GM11168 (cell line): ENCODE measurements at regions not wholly inside any gene's neighbourhood (a gene's known extent, or its start where the extent isn't known, plus 50 kb on each side); places are given as distances from the start of the nearest gene placed in this dataset.
"Not testable (repeated sequence)": the region's sequence is repeated elsewhere in the genome, so short reads cannot be mapped to it uniquely, and the experiment has no call there.

Experiments
- in situ Hi-C: fragments of 300-500 bp; cut with MboI; formaldehyde crosslinking; loops from one replicate; pipeline ENCODE4 v1.12.0; 2022; ENCODE audit warnings: low sequenced_read_pairs; ENCODE audit not compliant: unreplicated experiment

- in situ Hi-C loops: loop anchor here (5.0 kb wide), 1 partner anchor 149 kb away; the partner anchor contains the start of gene NIBAN1
Measured at GRCh38 chr1:184823080-184823479, 68.4 kb upstream of the EDEM3 start.

GRCh38 chr1:184822267-184822666, 67.6 kb upstream of the EDEM3 start:
- in situ Hi-C loops: loop anchor here (5.0 kb wide), 1 partner anchor 150 kb away; the partner anchor contains the start of gene NIBAN1

DNA sequence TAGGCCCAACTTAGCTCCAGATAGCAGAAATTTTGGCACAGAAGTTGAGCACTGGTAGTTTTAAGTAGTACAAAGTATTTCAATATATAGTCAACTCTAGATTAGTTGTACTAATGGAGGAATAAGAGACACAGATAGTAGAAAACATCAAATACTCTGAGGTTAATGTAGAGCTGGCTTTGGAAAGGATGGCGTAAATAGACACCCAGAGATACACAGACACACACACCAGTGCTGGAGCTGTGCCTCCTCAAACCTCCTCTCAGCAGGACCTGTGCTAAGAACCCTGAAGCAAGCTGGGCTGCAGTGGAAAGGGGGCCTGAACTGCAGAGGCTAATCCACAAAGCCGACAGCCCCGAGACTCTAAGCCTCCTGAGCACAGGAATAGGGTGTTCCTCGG, 67.0 kb upstream of the EDEM3 start:
- in situ Hi-C loops: loop anchor here (5.0 kb wide), 1 partner anchor 151 kb away; the partner anchor contains the start of gene NIBAN1

- in situ Hi-C loops: loop anchor here (5.0 kb wide), 1 partner anchor 151 kb away; the partner anchor contains the start of gene NIBAN1
Measured at GRCh38 chr1:184820956-184821355, 66.3 kb upstream of the EDEM3 start.

DNA sequence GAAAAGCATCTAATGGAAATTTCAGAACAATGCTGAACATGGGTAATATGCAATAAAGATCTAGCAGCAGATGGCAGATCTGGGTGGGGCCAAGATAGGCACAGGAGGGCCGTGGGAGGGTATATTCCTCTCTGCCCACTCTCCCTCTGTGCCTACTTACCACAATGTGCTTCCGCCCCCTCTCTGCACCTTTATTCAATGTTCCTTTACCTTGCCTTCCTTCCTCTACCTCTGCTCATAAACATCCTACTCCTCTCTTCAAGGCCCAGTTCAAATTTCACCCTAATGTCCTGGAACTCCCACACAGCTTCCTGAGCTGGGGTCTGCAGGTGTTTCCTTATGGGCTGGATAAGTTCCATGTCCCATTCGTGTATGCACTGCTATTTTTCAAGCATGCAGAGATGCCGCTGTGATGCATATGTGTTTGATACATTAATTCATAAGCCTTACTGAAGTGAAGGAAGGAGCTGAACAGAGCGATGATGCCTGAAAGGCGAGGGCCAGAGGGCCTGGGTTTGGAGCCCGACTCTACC, 65.6 kb upstream of the EDEM3 start:
- in situ Hi-C loops: loop anchor here (5.0 kb wide), 1 partner anchor 152 kb away; the partner anchor contains the start of gene NIBAN1

- in situ Hi-C loops: no loop called here
Measured at GRCh38 chr1:184818646-184819045, 64.0 kb upstream of the EDEM3 start.

DNA sequence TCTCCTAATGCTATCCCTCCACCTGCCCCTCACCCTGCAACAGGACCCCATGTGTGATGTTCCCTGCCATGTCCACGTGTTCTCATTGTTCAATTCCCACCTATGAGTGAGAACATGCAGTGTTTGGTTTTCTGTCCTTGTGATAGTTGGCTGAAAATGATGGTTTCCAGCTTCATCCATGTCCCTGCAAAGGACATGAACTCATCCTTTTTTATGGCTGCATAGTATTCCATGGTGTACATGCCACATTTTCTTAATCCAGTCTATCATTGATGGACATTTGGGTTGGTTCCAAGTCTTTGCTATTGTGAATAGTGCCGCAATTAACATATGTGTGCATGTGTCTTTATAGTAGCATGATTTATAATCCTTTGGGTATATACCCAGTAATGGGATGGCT, 62.3 kb upstream of the EDEM3 start:
- in situ Hi-C loops: not testable (repeated sequence)

- in situ Hi-C loops: no loop called here
Measured at GRCh38 chr1:184813528-184814089, 59.0 kb upstream of the EDEM3 start.

DNA sequence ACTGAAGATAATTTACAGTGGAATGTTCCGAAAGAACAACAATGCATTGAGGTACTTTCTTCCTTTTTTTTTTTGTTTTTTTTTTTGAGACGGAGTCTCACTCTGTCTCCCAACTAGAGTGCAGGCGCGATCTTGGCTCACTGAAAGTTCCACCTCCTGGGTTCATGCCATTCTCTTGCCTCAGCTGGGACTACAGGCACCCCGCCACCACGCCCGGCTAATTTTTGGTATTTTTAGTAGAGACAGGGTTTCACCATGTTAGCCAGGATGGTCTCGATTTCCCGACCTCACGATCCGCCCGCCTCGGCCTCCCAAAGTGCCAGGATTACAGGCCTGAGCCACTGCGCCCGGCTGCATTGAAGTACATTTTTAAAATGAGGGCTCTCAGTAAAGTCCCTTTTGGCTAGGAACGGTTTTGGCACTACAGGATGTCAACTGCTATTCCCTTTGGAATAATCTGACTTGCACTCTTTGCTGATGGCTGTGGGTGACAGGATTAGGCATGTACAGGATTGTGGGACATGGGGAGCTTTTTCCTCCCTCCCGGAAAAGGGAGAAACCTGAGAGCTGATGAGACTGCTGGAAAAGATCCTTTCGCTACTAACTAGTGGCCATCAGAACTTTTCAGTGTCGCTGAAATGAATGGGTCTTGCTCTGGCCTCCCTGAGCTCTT, 56.9 kb upstream of the EDEM3 start:
- in situ Hi-C loops: no loop called here

GRCh38 chr1:184810735-184811343, 56.2 kb upstream of the EDEM3 start:
- in situ Hi-C loops: no loop called here

- in situ Hi-C loops: no loop called here
Measured at GRCh38 chr1:184806296-184806721, 51.7 kb upstream of the EDEM3 start.

- in situ Hi-C loops: no loop called here
Measured at GRCh38 chr1:184805667-184806295, 51.1 kb upstream of the EDEM3 start.
